ENCODE measurements at regions not wholly inside any gene's neighbourhood (a gene's known extent, or its start where the extent isn't known, plus 50 kb on each side); places are given as distances from the start of the nearest gene placed in this dataset.

DNA sequence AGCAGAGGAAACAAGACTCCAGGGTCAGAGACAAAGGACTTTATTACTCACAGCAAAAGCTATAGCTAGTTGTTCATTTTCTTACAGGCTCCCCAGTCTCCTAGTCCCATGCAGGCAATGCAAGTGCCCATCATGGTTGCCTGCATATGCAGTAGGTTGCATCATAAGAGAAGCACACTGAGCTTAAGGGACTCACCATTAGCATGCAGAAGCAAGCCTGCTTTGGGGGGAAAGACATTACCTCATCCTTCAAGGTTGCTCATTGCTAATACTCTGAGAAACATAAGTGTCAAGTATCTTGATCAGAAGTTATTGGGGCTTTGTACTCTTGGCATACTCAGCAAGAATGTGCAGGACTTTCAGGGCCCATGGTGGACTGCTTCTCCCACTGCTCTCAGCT, 114.6 kb upstream of the CCDC68 start:
- DNase-seq (ENCODE audit: insufficient read length) (no peak), FAIRE-seq (no peak)
- TF ChIP-seq TAF1 (IDR thresholded peaks at IDR 0.05; ENCODE audit: borderline replicate concordance, low read depth, low read length) (no peak), POLR2AphosphoS5 (IDR thresholded peaks at IDR 0.05; ENCODE audit: low read depth, low read length) (no peak), POLR2A (IDR thresholded peaks at IDR 0.05; ENCODE audit: low read depth, low read length) (no peak)

DNA sequence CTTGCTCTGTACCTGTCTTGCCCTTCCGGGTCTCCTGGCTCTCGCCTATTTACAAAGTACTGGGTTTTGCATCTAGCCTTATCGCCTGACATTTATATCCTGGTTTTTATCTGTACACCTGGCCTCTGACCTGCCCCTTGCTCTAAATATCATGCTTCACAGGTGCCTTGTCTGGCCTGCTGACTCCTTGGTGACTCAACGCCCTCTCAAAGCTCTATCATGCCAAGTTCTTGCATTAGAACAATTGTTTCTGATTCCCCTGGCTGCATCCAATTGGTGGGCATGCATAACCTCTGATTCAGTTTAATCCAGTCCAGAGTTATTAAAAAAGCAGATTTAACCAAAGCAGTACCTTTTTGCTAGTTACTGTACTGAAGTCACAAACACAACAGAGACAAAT, 113.9 kb upstream of the CCDC68 start:
- DNase-seq (ENCODE audit: insufficient read length) (no peak), FAIRE-seq (no peak)
- no peak for TF ChIP-seq TAF1 (IDR thresholded peaks at IDR 0.05; ENCODE audit: borderline replicate concordance, low read depth, low read length)
- TF ChIP-seq POLR2AphosphoS5 (IDR thresholded peaks at IDR 0.05; ENCODE audit: low read depth, low read length) = no peak
- no peak for TF ChIP-seq POLR2A (IDR thresholded peaks at IDR 0.05; ENCODE audit: low read depth, low read length)

DNA sequence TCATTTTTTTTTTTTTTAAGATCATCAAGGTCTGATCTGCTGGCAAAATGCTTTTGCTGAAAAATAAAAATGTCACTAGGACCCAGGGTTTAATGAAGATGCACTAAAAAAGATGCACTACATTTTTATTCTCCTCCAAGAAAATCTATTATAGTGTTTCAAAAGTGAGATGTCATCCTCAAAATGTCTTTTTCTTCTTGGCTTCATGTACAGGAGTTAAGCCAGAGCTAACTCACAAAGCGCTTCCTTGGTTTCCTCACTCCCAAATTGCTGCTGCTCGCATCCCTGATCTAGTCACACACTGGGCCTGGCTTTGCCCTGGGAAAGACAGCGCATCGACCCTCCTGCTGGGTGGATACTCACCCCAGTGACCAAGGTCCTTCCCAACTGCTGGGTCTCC, 113.4 kb upstream of the CCDC68 start:
- no peak for TF ChIP-seq TAF1 (IDR thresholded peaks at IDR 0.05; ENCODE audit: borderline replicate concordance, low read depth, low read length)
- no peak for TF ChIP-seq POLR2A (IDR thresholded peaks at IDR 0.05; ENCODE audit: low read depth, low read length)
- TF ChIP-seq POLR2AphosphoS5 (IDR thresholded peaks at IDR 0.05; ENCODE audit: low read depth, low read length) = no peak
- FAIRE-seq = no peak
- no peak for DNase-seq (ENCODE audit: insufficient read length)

DNA sequence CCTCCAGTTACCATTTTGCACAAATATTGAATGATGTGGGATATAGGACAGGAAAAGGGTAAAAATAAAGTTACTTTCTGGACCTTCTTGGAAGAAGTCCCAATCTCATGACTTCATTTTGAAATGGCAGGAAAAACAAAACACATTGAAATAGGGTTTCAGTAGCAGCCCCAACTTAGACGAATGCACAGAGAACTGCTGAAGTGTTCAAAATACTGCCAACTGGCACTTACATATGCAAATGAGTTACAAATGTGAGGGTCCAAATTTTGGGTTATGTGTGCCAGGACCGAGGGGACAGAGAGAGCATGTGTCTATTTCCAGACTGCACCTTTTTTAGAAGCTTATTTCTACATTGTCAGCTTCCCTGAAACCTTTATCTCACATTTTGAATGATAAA, 112.9 kb upstream of the CCDC68 start:
- no peak for TF ChIP-seq POLR2A (IDR thresholded peaks at IDR 0.05; ENCODE audit: low read depth, low read length)
- no peak for TF ChIP-seq TAF1 (IDR thresholded peaks at IDR 0.05; ENCODE audit: borderline replicate concordance, low read depth, low read length)
- no peak for TF ChIP-seq POLR2AphosphoS5 (IDR thresholded peaks at IDR 0.05; ENCODE audit: low read depth, low read length)
- DNase-seq (ENCODE audit: insufficient read length) = no peak
- no peak for FAIRE-seq

DNA sequence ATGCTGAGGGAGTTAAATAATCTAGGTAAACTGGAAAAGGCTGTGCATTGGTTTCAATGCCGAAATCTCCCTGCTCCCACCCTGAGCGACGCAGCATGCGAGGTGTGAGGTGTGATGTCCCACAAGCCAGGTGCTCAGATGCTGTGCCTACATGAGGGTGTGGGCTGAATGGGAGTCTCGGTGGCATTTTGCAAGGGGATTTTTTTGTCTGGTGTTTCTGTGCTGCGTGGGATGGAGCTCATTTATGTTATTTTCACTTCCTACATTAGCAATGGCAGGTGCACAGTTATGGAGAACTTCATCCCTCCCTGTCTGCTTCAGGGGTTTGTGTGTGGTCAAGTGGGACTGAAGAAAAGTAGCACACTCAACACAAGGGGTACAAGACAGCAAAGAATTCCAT, 110.2 kb upstream of the CCDC68 start:
- peak; percentile 4 for DNase-seq (ENCODE audit: insufficient read length)
- FAIRE-seq = peak; percentile 89
- no peak for TF ChIP-seq POLR2A (IDR thresholded peaks at IDR 0.05; ENCODE audit: low read depth, low read length)
- TF ChIP-seq POLR2AphosphoS5 (IDR thresholded peaks at IDR 0.05; ENCODE audit: low read depth, low read length) = no peak
- TF ChIP-seq TAF1 (IDR thresholded peaks at IDR 0.05; ENCODE audit: borderline replicate concordance, low read depth, low read length) = no peak

DNA sequence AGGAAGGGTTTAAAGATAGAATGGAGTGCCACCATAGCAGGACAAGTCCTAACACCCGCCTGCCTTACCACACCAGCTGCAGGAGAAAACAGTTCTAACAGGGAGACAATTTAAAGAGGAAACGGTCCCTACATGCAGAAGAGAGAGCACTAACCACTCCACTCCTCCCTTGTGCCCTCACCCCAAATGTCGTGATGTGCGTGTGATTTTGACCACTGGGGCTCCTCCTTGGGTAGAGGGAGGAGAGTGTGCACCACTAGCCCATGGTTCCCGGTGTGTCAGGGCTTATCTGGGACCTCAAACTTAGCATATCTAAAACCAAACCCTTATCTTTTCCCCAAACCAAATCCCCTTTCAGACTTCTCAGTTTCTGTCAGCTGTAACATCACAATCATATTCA, 105.5 kb upstream of the CCDC68 start:
- peak; percentile 8 for DNase-seq (ENCODE audit: insufficient read length)
- no peak for FAIRE-seq
- TF ChIP-seq TAF1 (IDR thresholded peaks at IDR 0.05; ENCODE audit: borderline replicate concordance, low read depth, low read length) = no peak
- TF ChIP-seq POLR2A (IDR thresholded peaks at IDR 0.05; ENCODE audit: low read depth, low read length) = no peak
- peak; percentile 29; the same call in 1 of the 2 replicates for TF ChIP-seq POLR2AphosphoS5 (IDR thresholded peaks at IDR 0.05; ENCODE audit: low read depth, low read length)

DNA sequence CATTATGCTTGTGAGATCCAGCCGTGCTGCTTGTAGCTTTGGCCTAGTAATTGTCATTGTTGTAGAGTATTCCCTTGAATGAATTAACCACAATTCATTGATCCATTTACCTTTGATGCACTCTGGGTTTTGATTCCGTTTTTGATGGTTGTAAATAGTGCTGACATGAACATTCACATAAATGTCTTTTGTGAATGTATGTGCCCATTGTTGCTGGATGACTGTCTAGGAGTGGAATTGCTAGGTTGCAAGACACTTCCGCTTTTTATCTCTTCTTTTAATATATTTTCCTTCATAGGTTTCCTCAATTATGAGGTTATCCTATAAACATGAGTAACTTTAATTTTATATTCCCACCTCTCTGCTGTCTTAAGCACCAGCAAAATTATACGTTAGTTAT, 104.8 kb upstream of the CCDC68 start:
- no peak for FAIRE-seq
- TF ChIP-seq POLR2AphosphoS5 (IDR thresholded peaks at IDR 0.05; ENCODE audit: low read depth, low read length) (no peak), TAF1 (IDR thresholded peaks at IDR 0.05; ENCODE audit: borderline replicate concordance, low read depth, low read length) (no peak), POLR2A (IDR thresholded peaks at IDR 0.05; ENCODE audit: low read depth, low read length) (no peak)
- DNase-seq (ENCODE audit: insufficient read length) = no peak

DNA sequence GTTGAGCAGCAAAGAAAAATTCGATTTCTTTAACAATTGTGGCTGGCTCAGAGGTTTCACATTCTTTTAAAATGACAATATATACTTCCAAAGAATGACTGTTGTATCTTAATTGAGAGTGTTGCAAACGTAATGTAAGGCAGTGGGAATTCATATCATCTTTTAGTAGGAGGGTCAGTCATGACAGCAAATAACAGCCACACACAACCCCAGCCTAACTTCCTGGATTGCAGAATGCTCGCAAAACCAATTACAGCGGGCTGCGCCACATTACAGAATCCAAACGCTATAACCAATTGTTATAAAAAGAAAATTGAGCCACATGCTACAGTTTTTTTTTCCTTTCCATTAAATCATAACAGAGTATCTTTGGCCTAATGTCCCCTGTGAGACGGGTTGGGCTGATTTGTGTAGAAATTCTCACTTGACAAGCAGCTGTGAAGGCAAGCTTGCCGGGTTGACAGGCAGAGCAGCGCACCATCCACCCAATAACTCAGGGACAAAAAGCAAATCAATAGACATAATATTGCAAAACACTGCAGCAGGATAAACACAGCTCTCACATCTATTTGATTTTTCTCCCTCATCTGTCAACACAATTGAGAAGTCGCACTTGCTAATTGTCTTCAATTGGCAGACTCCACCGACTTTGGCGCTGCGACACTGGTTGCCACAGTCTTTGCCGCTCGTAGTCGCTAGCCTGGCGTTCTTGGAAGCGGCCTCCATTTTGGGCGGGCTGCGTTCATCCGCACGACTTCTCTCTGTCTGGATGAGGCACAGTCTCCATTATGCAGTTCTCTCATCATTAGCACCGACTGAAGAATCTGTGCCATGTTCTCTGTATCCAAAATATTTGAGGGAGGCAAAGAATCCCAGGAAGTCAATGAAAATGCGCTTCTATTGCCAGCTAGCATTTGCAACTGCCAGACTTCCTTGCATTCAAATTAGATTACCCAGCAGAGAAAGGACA, 95.0 kb upstream of the CCDC68 start:
- no peak for TF ChIP-seq POLR2AphosphoS5 (IDR thresholded peaks at IDR 0.05; ENCODE audit: low read depth, low read length)
- TF ChIP-seq POLR2A (IDR thresholded peaks at IDR 0.05; ENCODE audit: low read depth, low read length) = no peak
- TF ChIP-seq TAF1 (IDR thresholded peaks at IDR 0.05; ENCODE audit: borderline replicate concordance, low read depth, low read length) = no peak
- FAIRE-seq = no peak
- DNase-seq (ENCODE audit: insufficient read length) = no peak

DNA sequence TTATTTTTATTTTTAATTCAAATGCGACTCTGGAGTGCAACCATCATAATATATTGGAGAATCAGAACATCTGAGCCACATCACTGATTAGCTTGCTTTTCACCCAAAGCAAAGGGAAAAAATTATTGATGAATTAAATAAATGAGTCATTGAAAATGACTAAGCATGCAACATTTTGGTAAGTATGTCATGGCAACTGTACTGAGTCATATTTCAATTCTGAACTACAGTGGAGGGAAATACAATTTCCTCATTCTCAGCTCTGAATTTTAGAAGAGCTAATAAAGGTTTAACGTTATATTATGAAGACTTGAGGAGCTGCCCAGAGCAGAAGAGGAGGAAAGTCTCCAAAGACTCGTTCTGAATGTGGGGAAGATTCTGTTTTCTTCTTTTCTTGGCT, 89.6 kb upstream of the CCDC68 start:
- no peak for DNase-seq (ENCODE audit: insufficient read length)
- TF ChIP-seq POLR2AphosphoS5 (IDR thresholded peaks at IDR 0.05; ENCODE audit: low read depth, low read length) (no peak), TAF1 (IDR thresholded peaks at IDR 0.05; ENCODE audit: borderline replicate concordance, low read depth, low read length) (no peak), POLR2A (IDR thresholded peaks at IDR 0.05; ENCODE audit: low read depth, low read length) (no peak)
- no peak for FAIRE-seq

DNA sequence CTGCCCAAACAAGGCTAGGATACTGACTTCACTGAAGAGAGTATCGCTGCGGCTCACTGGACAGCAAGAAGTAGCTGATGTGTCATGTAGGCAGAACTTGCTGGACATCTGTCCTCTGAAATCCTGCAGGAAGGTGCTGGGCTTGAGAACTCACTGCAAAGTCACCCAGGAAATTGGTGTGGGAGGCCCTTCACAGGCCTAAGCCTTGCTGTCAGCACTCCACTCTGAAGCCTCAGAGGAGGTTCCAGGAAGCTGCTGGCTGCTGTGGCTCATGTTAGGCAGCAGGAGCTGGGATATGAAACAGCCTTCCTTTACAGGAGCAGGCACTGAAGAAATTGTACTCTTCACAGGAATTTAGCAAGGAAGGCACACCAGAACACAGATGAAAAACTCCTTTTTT, 88.3 kb upstream of the CCDC68 start:
- TF ChIP-seq POLR2A (IDR thresholded peaks at IDR 0.05; ENCODE audit: low read depth, low read length) (no peak), TAF1 (IDR thresholded peaks at IDR 0.05; ENCODE audit: borderline replicate concordance, low read depth, low read length) (no peak), POLR2AphosphoS5 (IDR thresholded peaks at IDR 0.05; ENCODE audit: low read depth, low read length) (no peak)
- FAIRE-seq (no peak), DNase-seq (ENCODE audit: insufficient read length) (no peak)

DNA sequence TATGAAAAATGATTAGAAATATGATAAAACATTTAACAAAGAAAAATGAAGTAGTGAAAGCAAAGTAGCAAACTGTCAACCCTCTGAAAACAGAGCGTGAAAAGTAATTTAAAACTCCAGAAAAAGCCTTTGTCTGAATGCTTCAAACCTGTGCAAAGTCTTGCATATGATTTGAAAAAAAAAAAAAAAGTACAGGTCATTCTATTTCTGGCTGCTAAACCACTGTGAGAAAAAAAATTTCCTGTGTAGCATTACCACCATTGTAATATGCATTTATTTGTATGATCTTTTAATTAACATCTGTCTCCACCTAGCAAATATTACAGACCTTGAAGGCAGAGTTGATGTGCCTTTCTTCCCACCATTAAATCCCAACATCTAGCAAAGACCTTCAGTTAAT, 82.1 kb upstream of the CCDC68 start:
- no peak for DNase-seq (ENCODE audit: insufficient read length)

DNA sequence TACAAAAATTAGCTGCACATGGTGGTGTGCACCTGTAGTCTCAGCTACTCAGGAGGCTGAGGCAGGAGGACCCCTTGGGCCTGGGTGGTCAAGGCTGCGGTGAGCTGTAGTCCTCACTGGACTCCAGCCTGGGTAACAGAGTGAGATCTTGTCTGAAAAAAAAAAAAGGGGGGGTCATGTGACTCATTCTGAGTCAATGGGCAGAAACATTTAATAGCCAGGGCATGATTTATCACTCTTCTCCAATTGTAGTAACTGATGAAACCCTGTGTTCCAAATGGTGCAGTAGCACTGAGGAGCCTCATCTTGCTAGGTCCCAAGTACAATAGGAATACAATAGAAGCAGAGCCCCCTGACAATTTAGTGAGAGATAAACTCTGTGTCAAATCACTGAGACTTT, 78.9 kb upstream of the CCDC68 start:
- DNase-seq (ENCODE audit: insufficient read length) (no peak), FAIRE-seq (no peak)
- TF ChIP-seq POLR2A (IDR thresholded peaks at IDR 0.05; ENCODE audit: low read depth, low read length) (no peak), POLR2AphosphoS5 (IDR thresholded peaks at IDR 0.05; ENCODE audit: low read depth, low read length) (no peak), TAF1 (IDR thresholded peaks at IDR 0.05; ENCODE audit: borderline replicate concordance, low read depth, low read length) (no peak)

More for the DNA sequence above, 82.1 kb upstream of the CCDC68 start:
- no peak for TF ChIP-seq POLR2AphosphoS5 (IDR thresholded peaks at IDR 0.05; ENCODE audit: low read depth, low read length)
- no peak for TF ChIP-seq TAF1 (IDR thresholded peaks at IDR 0.05; ENCODE audit: borderline replicate concordance, low read depth, low read length)
- no peak for TF ChIP-seq POLR2A (IDR thresholded peaks at IDR 0.05; ENCODE audit: low read depth, low read length)
- no peak for FAIRE-seq

All from GM12892 (cell line).